H1 (cell line): ENCODE measurements at regions not wholly inside any gene's neighbourhood (a gene's known extent, or its start where the extent isn't known, plus 50 kb on each side); places are given as distances from the start of the nearest gene placed in this dataset.

ENCODE experiments used
- CTCF ChIA-PET: fragments of 300-600 bp; sonication (Branson Sonifier 250); formaldehyde crosslinking; loops from one replicate; lab custom pipeline; 2021; ENCODE audit not compliant: partially characterized antibody; lab: Charles Lee
- POLR2A ChIA-PET: fragments of 300-600 bp; sonication (Branson Sonifier 250); formaldehyde crosslinking; loops from one replicate; lab custom pipeline; 2021; ENCODE audit warnings: inconsistent platforms; ENCODE audit not compliant: partially characterized antibody; lab: Charles Lee
- DNase-seq, 2 experiments: peaks; one replicate each; pipeline versions ENCODE4 v3.0.0 to v3.0.0-alpha.2; 2010 to 2022; ENCODE audit warnings: low spot score in 2 of 2, low read depth in 1 of 2, mixed read lengths in 1 of 2
- FAIRE-seq: peaks from 2 replicates; lab custom pipeline; 2011; peaks lifted over from hg19 to GRCh38; lab: Jason Lieb, UNC
- H2AFZ ChIP-seq: 2 replicates; pipeline ENCODE4 v1.8.1; 2012; ENCODE audit warnings: low read length, inconsistent platforms
- H2AK5ac ChIP-seq: 2 replicates; pipeline ENCODE4 v1.6.1; 2013; ENCODE audit warnings: low read depth, low read length
- H2BK120ac ChIP-seq: replicated peaks from 2 replicates; pipeline ENCODE3; 2013; ENCODE audit warnings: low read depth, low read length, inconsistent platforms
- H2BK12ac ChIP-seq: 2 replicates; pipeline ENCODE4 v1.6.1; 2013; ENCODE audit warnings: low read depth, low read length
- H2BK15ac ChIP-seq: 2 replicates; pipeline ENCODE4 v1.6.1; 2013; ENCODE audit warnings: low read length
- H2BK20ac ChIP-seq: 2 replicates; pipeline ENCODE4 v1.6.1; 2013; ENCODE audit warnings: low read length
- H2BK5ac ChIP-seq: 2 replicates; pipeline ENCODE4 v1.6.1; 2013; ENCODE audit warnings: low read depth, low read length
- H3K14ac ChIP-seq: 2 replicates; pipeline ENCODE4 v1.6.1; 2013; ENCODE audit warnings: inconsistent platforms; ENCODE audit not compliant: insufficient read length
- H3K18ac ChIP-seq: 2 replicates; pipeline ENCODE4 v1.6.1; 2013; ENCODE audit warnings: low read length; ENCODE audit errors: extremely low read depth
- H3K23ac ChIP-seq: 2 replicates; pipeline ENCODE4 v1.6.1; 2013; ENCODE audit warnings: inconsistent platforms; ENCODE audit not compliant: insufficient read length
- H3K23me2 ChIP-seq: 2 replicates; pipeline ENCODE4 v1.6.1; 2013; ENCODE audit warnings: low read depth, low read length
- H3K27ac ChIP-seq: 2 replicates; pipeline ENCODE4 v1.6.1; 2011; ENCODE audit warnings: low read depth, low read length, inconsistent platforms
- H3K27me3 ChIP-seq, 4 experiments: replicated peaks in 1 of 4; 1 replicate in 1 of 4; 2 replicates in 3 of 4; pipeline versions ENCODE4 v1.6.1 to v1.8.1; 2011 to 2013; ENCODE audit warnings: low read length in 3 of 4, mild to moderate bottlenecking in 3 of 4, inconsistent platforms in 2 of 4, mixed read lengths in 2 of 4, moderate library complexity in 1 of 4; ENCODE audit not compliant: control insufficient read depth in 3 of 4, insufficient read depth in 3 of 4; ENCODE audit errors: extremely low read depth in 1 of 4
- H3K36me3 ChIP-seq, 4 experiments: 2 replicates each; pipeline versions ENCODE4 v1.6.1 to v1.8.1; 2011 to 2013; ENCODE audit warnings: mild to moderate bottlenecking in 4 of 4, low read length in 3 of 4, moderate library complexity in 2 of 4, control low read depth in 1 of 4, inconsistent platforms in 1 of 4; ENCODE audit not compliant: insufficient read depth in 4 of 4, control insufficient read depth in 2 of 4
- H3K4ac ChIP-seq: replicated peaks from 2 replicates; pipeline ENCODE3; 2013; ENCODE audit warnings: low read length, low read depth, mixed read lengths, inconsistent platforms; ENCODE audit not compliant: insufficient read length
- H3K4me1 ChIP-seq, 4 experiments: replicated peaks in 1 of 4; 1 replicate in 1 of 4; 2 replicates in 3 of 4; pipeline versions ENCODE4 v1.6.1 to v1.8.1; 2011 to 2013; ENCODE audit warnings: low read length in 3 of 4, inconsistent platforms in 2 of 4, mixed read lengths in 1 of 4; ENCODE audit not compliant: insufficient read depth in 4 of 4, control insufficient read depth in 3 of 4
- H3K4me2 ChIP-seq, 2 experiments: 2 replicates each; pipeline versions ENCODE4 v1.6.1 to v1.8.1; 2011 to 2013; ENCODE audit warnings: low read depth in 2 of 2, low read length in 2 of 2, control low read depth in 1 of 2, inconsistent platforms in 1 of 2, mild to moderate bottlenecking in 1 of 2; ENCODE audit not compliant: insufficient read depth in 1 of 2
- H3K4me3 ChIP-seq, 4 experiments: fragments of 200-600, 300-600 bp in 1 of 4; sonication (generic), shearing (Covaris generic), sonication (Bioruptor Twin) in 1 of 4; 2 replicates each; pipeline versions ENCODE4 v1.5.1 to v1.8.1; 2011 to 2016; ENCODE audit warnings: low read length in 4 of 4, low read depth in 3 of 4, control low read depth in 2 of 4, inconsistent platforms in 2 of 4, mild to moderate bottlenecking in 2 of 4, mixed read lengths in 1 of 4, moderate library complexity in 1 of 4; ENCODE audit not compliant: insufficient read depth in 2 of 4; ENCODE audit errors: extremely low read depth in 1 of 4
- H3K56ac ChIP-seq: replicated peaks from 2 replicates; pipeline ENCODE3; 2013; ENCODE audit warnings: low read depth, mild to moderate bottlenecking, mixed read lengths, low read length, inconsistent platforms; ENCODE audit not compliant: insufficient read length
- H3K79me1 ChIP-seq: 2 replicates; pipeline ENCODE4 v1.6.1; 2013; ENCODE audit warnings: low read depth, low read length, control low read depth
- H3K79me2 ChIP-seq, 2 experiments: 2 replicates each; pipeline versions ENCODE4 v1.6.1 to v1.8.1; 2012 to 2013; ENCODE audit warnings: low read length in 2 of 2, mild to moderate bottlenecking in 2 of 2, inconsistent platforms in 1 of 2; ENCODE audit not compliant: insufficient read depth in 2 of 2, control insufficient read depth in 1 of 2
- H3K9ac ChIP-seq, 4 experiments: replicated peaks in 1 of 4; 1 replicate in 1 of 4; 2 replicates in 3 of 4; pipeline versions ENCODE4 v1.6.1 to v1.8.1; 2011 to 2013; ENCODE audit warnings: low read depth in 3 of 4, low read length in 3 of 4, control low read depth in 2 of 4, mild to moderate bottlenecking in 2 of 4, moderate library complexity in 2 of 4, inconsistent platforms in 1 of 4; ENCODE audit errors: extremely low read depth in 1 of 4
- H3K9me3 ChIP-seq, 2 experiments: 2 replicates each; pipeline versions ENCODE4 v1.6.1 to v1.8.1; 2012 to 2013; ENCODE audit warnings: mild to moderate bottlenecking in 2 of 2, moderate library complexity in 2 of 2, control low read depth in 1 of 2, inconsistent platforms in 1 of 2, low read depth in 1 of 2, low read length in 1 of 2, mixed read lengths in 1 of 2; ENCODE audit not compliant: insufficient read depth in 2 of 2
- H4K20me1 ChIP-seq, 2 experiments: replicated peaks in 1 of 2; 2 replicates each; pipeline versions ENCODE3 to v1.8.1; 2011 to 2013; ENCODE audit warnings: inconsistent platforms in 2 of 2, low read length in 2 of 2, mild to moderate bottlenecking in 1 of 2; ENCODE audit not compliant: insufficient read depth in 2 of 2, control insufficient read depth in 1 of 2
- H4K5ac ChIP-seq: 2 replicates; pipeline ENCODE4 v1.6.1; 2013; ENCODE audit warnings: low read length, low read depth, mixed read lengths, inconsistent platforms; ENCODE audit not compliant: insufficient read length
- H4K8ac ChIP-seq: 2 replicates; pipeline ENCODE4 v1.8.0; 2013; ENCODE audit warnings: mild to moderate bottlenecking, moderate library complexity, low read length, inconsistent platforms; ENCODE audit not compliant: insufficient read depth; ENCODE audit errors: extremely low read depth
- H4K91ac ChIP-seq: replicated peaks from 2 replicates; pipeline ENCODE3; 2013; ENCODE audit warnings: low read length, mixed read lengths, inconsistent platforms; ENCODE audit not compliant: insufficient read length
- BACH1 ChIP-seq: IDR thresholded peaks from 2 replicates; pipeline ENCODE4 v1.6.1; 2012; ENCODE audit warnings: low read length, improper control_type of control experiment
- BCL11A ChIP-seq, 2 experiments: IDR thresholded peaks; one replicate each; pipeline ENCODE4 v1.6.1; 2011; ENCODE audit warnings: low read depth in 2 of 2, low read length in 2 of 2, mild to moderate bottlenecking in 2 of 2
- BRCA1 ChIP-seq: IDR thresholded peaks from 2 replicates; pipeline ENCODE4 v1.6.1; 2012; ENCODE audit warnings: low read depth, low read length, improper control_type of control experiment
- CBX5 ChIP-seq: fragments of 300-800, 300-1000 bp; sonication (generic); IDR thresholded peaks from 2 replicates; pipeline ENCODE4 v1.7.1; 2016; ENCODE audit warnings: antibody characterized with exemption, low read length, low read depth
- CREB1 ChIP-seq: IDR thresholded peaks from 2 replicates; pipeline ENCODE4 v1.6.1; 2012; ENCODE audit warnings: inconsistent platforms
- CTCF ChIP-seq, 3 experiments: IDR thresholded peaks; 1 replicate in 2 of 3; 2 replicates in 1 of 3; pipeline versions ENCODE4 v1.5.1 to v1.6.1; 2011; ENCODE audit warnings: low read length in 3 of 3, mild to moderate bottlenecking in 3 of 3, inconsistent platforms in 2 of 3, low read depth in 1 of 3, moderate library complexity in 1 of 3; ENCODE audit not compliant: insufficient read depth in 1 of 3; ENCODE audit errors: control extremely low read depth in 1 of 3
- EZH2 ChIP-seq: fragments of 200-600 bp; sonication (generic); IDR thresholded peaks from 2 replicates; pipeline ENCODE4 v1.7.1; 2012; ENCODE audit warnings: low read depth, mild to moderate bottlenecking, moderate library complexity, low read length, inconsistent platforms; ENCODE audit not compliant: severe bottlenecking
- JUN ChIP-seq: IDR thresholded peaks from 2 replicates; pipeline ENCODE4 v1.6.1; 2011; ENCODE audit warnings: low read depth, mild to moderate bottlenecking, improper control_type of control experiment, low read length
- NANOG ChIP-seq: IDR thresholded peaks from 2 replicates; pipeline ENCODE4 v1.6.1; 2011; ENCODE audit warnings: low read length, low read depth, mild to moderate bottlenecking, inconsistent platforms; ENCODE audit not compliant: insufficient read depth, poor library complexity, severe bottlenecking
- TAF1 ChIP-seq: IDR thresholded peaks from 2 replicates; pipeline ENCODE4 v1.6.1; 2011; ENCODE audit warnings: mild to moderate bottlenecking, low read depth, low read length
- USF2 ChIP-seq: IDR thresholded peaks from 2 replicates; pipeline ENCODE4 v1.6.1; 2011; ENCODE audit warnings: low read length, improper control_type of control experiment
- WGBS, 2 experiments: shearing (Covaris generic) in 1 of 2; methylation state at CpG; one replicate each; pipeline versions ENCODE4 v1.1.6 to v1.1.7; 2013 to 2015; ENCODE audit warnings: low lambda C conversion rate in 2 of 2, mixed read lengths in 2 of 2, inconsistent platforms in 1 of 2, low coverage in 1 of 2, missing lambda C conversion rate in 1 of 2; ENCODE audit not compliant: insufficient replicate concordance in 2 of 2, insufficient coverage in 1 of 2, insufficient read length in 1 of 2; ENCODE audit errors: extremely low coverage in 1 of 2, missing lambda C conversion rate in 1 of 2; 5-methylcytosine and 5-hydroxymethylcytosine counted together

- no peak for DNase-seq
- H2BK120ac ChIP-seq = no peak overlapping the region
- H3K14ac ChIP-seq = no peak overlapping the region
- no peak overlapping the region for H4K91ac ChIP-seq
- H3K18ac ChIP-seq = no peak overlapping the region
- no peak overlapping the region for H3K27ac ChIP-seq
- H3K4me1 ChIP-seq = no peaks in the 10 kb centered on the region
- no peak overlapping the region for H3K4me2 ChIP-seq
- no peaks in the 10 kb centered on the region for H4K20me1 ChIP-seq
- no peak overlapping the region for H3K9ac ChIP-seq
- no peaks in the 10 kb centered on the region for H3K79me1 ChIP-seq
- no peak overlapping the region for H3K23ac ChIP-seq
- CTCF ChIA-PET = no interaction called here
- no peaks in the 10 kb centered on the region for H3K36me3 ChIP-seq
- no peak overlapping the region for H2BK5ac ChIP-seq
- H3K56ac ChIP-seq = no peak overlapping the region
- no peak overlapping the region for H3K4ac ChIP-seq
- H3K27me3 ChIP-seq = no peaks in the 10 kb centered on the region
- no peak overlapping the region for H2AFZ ChIP-seq
- H3K4me3 ChIP-seq = no peak overlapping the region
- no peaks in the 10 kb centered on the region; a peak in 1 of 4 replicates for H3K9me3 ChIP-seq
- no peak overlapping the region for H2BK12ac ChIP-seq
- H4K5ac ChIP-seq = no peak overlapping the region
- H2BK15ac ChIP-seq = no peak overlapping the region
- no peak for FAIRE-seq
- WGBS, 2 experiments = 100% methylated on average over 1 of the region's 2 CpGs; no CpG with 5 or more reads in 1 of the 2 experiments
- H2BK20ac ChIP-seq = no peak overlapping the region
- H3K23me2 ChIP-seq = no peaks in the 10 kb centered on the region
- H4K8ac ChIP-seq = no peak overlapping the region
- no peaks in the 10 kb centered on the region for H3K79me2 ChIP-seq
- H2AK5ac ChIP-seq = no peak overlapping the region
- POLR2A ChIA-PET = no interaction called here
- no peak for TF ChIP-seq TAF1
- no peak for TF ChIP-seq CTCF (IDR thresholded peaks at IDR 0.05; ENCODE audit: control extremely low read depth in 1 of 3, insufficient read depth in 1 of 3, low read depth in 1 of 3, low read length in 3 of 3)
- no peak for TF ChIP-seq JUN
- TF ChIP-seq BRCA1 = no peak
- no peak for TF ChIP-seq CBX5
- no peak for TF ChIP-seq EZH2
- TF ChIP-seq CREB1 = no peak
- no peak for TF ChIP-seq BACH1
- TF ChIP-seq USF2 = no peak
- no peak for TF ChIP-seq BCL11A (IDR thresholded peaks at IDR 0.05; ENCODE audit: low read depth in 2 of 2, low read length in 2 of 2)
- TF ChIP-seq NANOG = no peak
These were observed 112.4 kb upstream of the EDA2R start for GRCh38 chrX:66751136-66751782.
